ENCODE measurements at regions not wholly inside any gene's neighbourhood (a gene's known extent, or its start where the extent isn't known, plus 50 kb on each side); places are given as distances from the start of the nearest gene placed in this dataset.
A peak's percentile ranks its signal among the peaks of the same experiment; 100 is the strongest.

GRCh38 chr11:23704183-23704582, 792.7 kb upstream of the LUZP2 start:
- no peak overlapping the region for H3K27ac ChIP-seq
- DNase-seq (ENCODE audit: low read depth, low spot score), result no peak

GRCh38 chr11:23711981-23712380, 784.9 kb upstream of the LUZP2 start:
- no peak overlapping the region for H3K27ac ChIP-seq
- DNase-seq (ENCODE audit: low read depth, low spot score), result no peak

GRCh38 chr11:23719016-23719415, 777.8 kb upstream of the LUZP2 start:
- H3K27ac ChIP-seq, result no peak overlapping the region
- DNase-seq (ENCODE audit: low read depth, low spot score), result no peak

- DNase-seq (ENCODE audit: low read depth, low spot score), result peak; percentile 12
- no peak overlapping the region for H3K27ac ChIP-seq
Measured at GRCh38 chr11:23723861-23724260, 773.0 kb upstream of the LUZP2 start.

GRCh38 chr11:23725752-23726151, 771.1 kb upstream of the LUZP2 start:
- H3K27ac ChIP-seq, result no peak overlapping the region

GRCh38 chr11:23727387-23727786, 769.5 kb upstream of the LUZP2 start:
- no peak overlapping the region for H3K27ac ChIP-seq
- no peak for DNase-seq (ENCODE audit: low read depth, low spot score)

More at GRCh38 chr11:23725752-23726151, 771.1 kb upstream of the LUZP2 start:
- DNase-seq (ENCODE audit: low read depth, low spot score), result no peak

- peak; percentile 6 for DNase-seq (ENCODE audit: low read depth, low spot score)
- no peak overlapping the region for H3K27ac ChIP-seq
Measured at GRCh38 chr11:23727794-23728193, 769.1 kb upstream of the LUZP2 start.

GRCh38 chr11:23729088-23729487, 767.8 kb upstream of the LUZP2 start:
- no peak overlapping the region for H3K27ac ChIP-seq
- DNase-seq (ENCODE audit: low read depth, low spot score), result no peak

- H3K27ac ChIP-seq, result no peak overlapping the region
- DNase-seq (ENCODE audit: low read depth, low spot score), result no peak
Measured at GRCh38 chr11:23730307-23730998, 766.4 kb upstream of the LUZP2 start.

- no peak overlapping the region for H3K27ac ChIP-seq
- no peak for DNase-seq (ENCODE audit: low read depth, low spot score)
Measured at GRCh38 chr11:23732026-23732425, 764.8 kb upstream of the LUZP2 start.

GRCh38 chr11:23746896-23747295, 750.0 kb upstream of the LUZP2 start:
- no peak for DNase-seq (ENCODE audit: low read depth, low spot score)
- H3K27ac ChIP-seq, result no peak overlapping the region

GRCh38 chr11:23749762-23750430, 747.0 kb upstream of the LUZP2 start:
- no peak for DNase-seq (ENCODE audit: low read depth, low spot score)
- H3K27ac ChIP-seq, result no peak overlapping the region

GRCh38 chr11:23751280-23751679, 745.6 kb upstream of the LUZP2 start:
- no peak for DNase-seq (ENCODE audit: low read depth, low spot score)
- no peak overlapping the region for H3K27ac ChIP-seq

GRCh38 chr11:23755076-23755475, 741.8 kb upstream of the LUZP2 start:
- DNase-seq (ENCODE audit: low read depth, low spot score), result no peak
- no peak overlapping the region for H3K27ac ChIP-seq

GRCh38 chr11:23755769-23756168, 741.1 kb upstream of the LUZP2 start:
- DNase-seq (ENCODE audit: low read depth, low spot score), result no peak
- no peak overlapping the region for H3K27ac ChIP-seq

- DNase-seq (ENCODE audit: low read depth, low spot score), result no peak
- no peak overlapping the region for H3K27ac ChIP-seq
Measured at GRCh38 chr11:23759489-23759888, 737.4 kb upstream of the LUZP2 start.

GRCh38 chr11:23764286-23764685, 732.6 kb upstream of the LUZP2 start:
- no peak for DNase-seq (ENCODE audit: low read depth, low spot score)
- H3K27ac ChIP-seq, result no peak overlapping the region

GRCh38 chr11:23765682-23766252, 731.1 kb upstream of the LUZP2 start:
- no peak for DNase-seq (ENCODE audit: low read depth, low spot score)
- H3K27ac ChIP-seq, result no peak overlapping the region

- no peak overlapping the region for H3K27ac ChIP-seq
- DNase-seq (ENCODE audit: low read depth, low spot score), result no peak
Measured at GRCh38 chr11:23767576-23767975, 729.3 kb upstream of the LUZP2 start.

GRCh38 chr11:23769214-23769613, 727.6 kb upstream of the LUZP2 start:
- no peak overlapping the region for H3K27ac ChIP-seq
- no peak for DNase-seq (ENCODE audit: low read depth, low spot score)

GRCh38 chr11:23772081-23772480, 724.8 kb upstream of the LUZP2 start:
- DNase-seq (ENCODE audit: low read depth, low spot score), result no peak
- no peak overlapping the region for H3K27ac ChIP-seq

- no peak for DNase-seq (ENCODE audit: low read depth, low spot score)
- H3K27ac ChIP-seq, result no peak overlapping the region
Measured at GRCh38 chr11:23778971-23779370, 717.9 kb upstream of the LUZP2 start.

Measured in epithelial cell of prostate (primary cell).